ENCODE measurements at regions not wholly inside any gene's neighbourhood (a gene's known extent, or its start where the extent isn't known, plus 50 kb on each side); places are given as distances from the start of the nearest gene placed in this dataset.

GRCh38 chr1:194825382-194825781, 1639.0 kb upstream of the B3GALT2 start:
- ChIA-PET SMC1A (ENCODE audit: uncharacterized antibody, unreplicated experiment) (interaction anchor here (1.8 kb wide), 1 partner anchor 17 kb away, joined by 4 read pairs; no protein-coding TSS in a partner anchor), RAD21 (ENCODE audit: unreplicated experiment) (no interaction called here), POLR2A (no interaction called here), CTCF (interaction anchor here (0.9 kb wide), 1 partner anchor 15 kb away, joined by 4 read pairs; no protein-coding TSS in a partner anchor)
- no TSS peak for BruUV-seq (replicated peaks)
- 0% methylated on average over 1 of the region's 1 CpG for WGBS (ENCODE audit: insufficient coverage, insufficient replicate concordance, low lambda C conversion rate, missing lambda C conversion rate)
- Histone ChIP-seq H3K9ac (ENCODE audit: control insufficient read depth, insufficient read depth, low read length) (no peak overlapping the region), H3K4me1 (ENCODE audit: control insufficient read depth, insufficient read depth, low read length) (no peaks in the 10 kb centered on the region), H3K4me2 (ENCODE audit: control insufficient read depth, insufficient read depth) (no peak overlapping the region), H3K27ac (ENCODE audit: control insufficient read depth, insufficient read depth) (no peak overlapping the region), H3K36me3 (ENCODE audit: control insufficient read depth in 2 of 2, insufficient read depth in 2 of 2, low read length in 1 of 2) (no peaks in the 10 kb centered on the region), H3K4me3 (no peak overlapping the region), H3K9me3 (replicated peaks; ENCODE audit: control insufficient read depth, insufficient read depth, low read length) (no peaks in the 10 kb centered on the region; the same call in 2 of the 3 replicates), H4K20me1 (ENCODE audit: control insufficient read depth, insufficient read depth) (no peaks in the 10 kb centered on the region), H3K79me2 (ENCODE audit: control insufficient read depth, insufficient read depth, low read length) (no peaks in the 10 kb centered on the region), H3K27me3 (replicated peaks in 1 of 2; ENCODE audit: control insufficient read depth in 2 of 2, insufficient read depth in 2 of 2, low read length in 1 of 2) (no peaks in the 10 kb centered on the region), H2AFZ (ENCODE audit: control insufficient read depth, low read depth, low read length) (no peak overlapping the region)
- DNase-seq (ENCODE audit: low read depth, low spot score) (no peak), ATAC-seq (no peak), FAIRE-seq (no peak)
- in situ Hi-C loops (cut with MboI) = no loop called here
- intact Hi-C loops (cut with micrococcal nuclease; ENCODE audit: unreplicated experiment) = no loop called here
- TF ChIP-seq, protein P1, sequence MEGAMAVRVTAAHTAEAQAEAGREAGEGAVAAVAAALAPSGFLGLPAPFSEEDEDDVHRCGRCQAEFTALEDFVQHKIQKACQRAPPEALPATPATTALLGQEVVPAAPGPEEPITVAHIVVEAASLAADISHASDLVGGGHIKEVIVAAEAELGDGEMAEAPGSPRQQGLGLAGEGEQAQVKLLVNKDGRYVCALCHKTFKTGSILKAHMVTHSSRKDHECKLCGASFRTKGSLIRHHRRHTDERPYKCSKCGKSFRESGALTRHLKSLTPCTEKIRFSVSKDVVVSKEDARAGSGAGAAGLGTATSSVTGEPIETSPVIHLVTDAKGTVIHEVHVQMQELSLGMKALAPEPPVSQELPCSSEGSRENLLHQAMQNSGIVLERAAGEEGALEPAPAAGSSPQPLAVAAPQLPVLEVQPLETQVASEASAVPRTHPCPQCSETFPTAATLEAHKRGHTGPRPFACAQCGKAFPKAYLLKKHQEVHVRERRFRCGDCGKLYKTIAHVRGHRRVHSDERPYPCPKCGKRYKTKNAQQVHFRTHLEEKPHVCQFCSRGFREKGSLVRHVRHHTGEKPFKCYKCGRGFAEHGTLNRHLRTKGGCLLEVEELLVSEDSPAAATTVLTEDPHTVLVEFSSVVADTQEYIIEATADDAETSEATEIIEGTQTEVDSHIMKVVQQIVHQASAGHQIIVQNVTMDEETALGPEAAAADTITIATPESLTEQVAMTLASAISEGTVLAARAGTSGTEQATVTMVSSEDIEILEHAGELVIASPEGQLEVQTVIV (IDR thresholded peaks at IDR 0.05; ENCODE audit: borderline replicate concordance, partially characterized antibody) = no peak
- TF ChIP-seq ZSCAN29 (IDR thresholded peaks at IDR 0.05) (no peak), ZNF592 (IDR thresholded peaks at IDR 0.05) (no peak), ZNF384 (IDR thresholded peaks at IDR 0.05; ENCODE audit: borderline replicate concordance, low read depth, low read length) (no peak), SMAD5 (IDR thresholded peaks at IDR 0.05; ENCODE audit: low read depth) (no peak), PAX5 (IDR thresholded peaks at IDR 0.05; ENCODE audit: borderline replicate concordance, low read depth, low read length) (no peak), JUND (IDR thresholded peaks at IDR 0.05; ENCODE audit: low read depth, low read length) (no peak), YBX1 (IDR thresholded peaks at IDR 0.05) (no peak), SP1 (IDR thresholded peaks at IDR 0.05; ENCODE audit: low read depth, low read length) (no peak), MEF2B (IDR thresholded peaks at IDR 0.05; ENCODE audit: partially characterized antibody, poor library complexity, severe bottlenecking) (no peak), POLR2AphosphoS2 (IDR thresholded peaks at IDR 0.05; ENCODE audit: low read depth, low read length) (no peak)
- TF ChIP-seq, protein P2, sequence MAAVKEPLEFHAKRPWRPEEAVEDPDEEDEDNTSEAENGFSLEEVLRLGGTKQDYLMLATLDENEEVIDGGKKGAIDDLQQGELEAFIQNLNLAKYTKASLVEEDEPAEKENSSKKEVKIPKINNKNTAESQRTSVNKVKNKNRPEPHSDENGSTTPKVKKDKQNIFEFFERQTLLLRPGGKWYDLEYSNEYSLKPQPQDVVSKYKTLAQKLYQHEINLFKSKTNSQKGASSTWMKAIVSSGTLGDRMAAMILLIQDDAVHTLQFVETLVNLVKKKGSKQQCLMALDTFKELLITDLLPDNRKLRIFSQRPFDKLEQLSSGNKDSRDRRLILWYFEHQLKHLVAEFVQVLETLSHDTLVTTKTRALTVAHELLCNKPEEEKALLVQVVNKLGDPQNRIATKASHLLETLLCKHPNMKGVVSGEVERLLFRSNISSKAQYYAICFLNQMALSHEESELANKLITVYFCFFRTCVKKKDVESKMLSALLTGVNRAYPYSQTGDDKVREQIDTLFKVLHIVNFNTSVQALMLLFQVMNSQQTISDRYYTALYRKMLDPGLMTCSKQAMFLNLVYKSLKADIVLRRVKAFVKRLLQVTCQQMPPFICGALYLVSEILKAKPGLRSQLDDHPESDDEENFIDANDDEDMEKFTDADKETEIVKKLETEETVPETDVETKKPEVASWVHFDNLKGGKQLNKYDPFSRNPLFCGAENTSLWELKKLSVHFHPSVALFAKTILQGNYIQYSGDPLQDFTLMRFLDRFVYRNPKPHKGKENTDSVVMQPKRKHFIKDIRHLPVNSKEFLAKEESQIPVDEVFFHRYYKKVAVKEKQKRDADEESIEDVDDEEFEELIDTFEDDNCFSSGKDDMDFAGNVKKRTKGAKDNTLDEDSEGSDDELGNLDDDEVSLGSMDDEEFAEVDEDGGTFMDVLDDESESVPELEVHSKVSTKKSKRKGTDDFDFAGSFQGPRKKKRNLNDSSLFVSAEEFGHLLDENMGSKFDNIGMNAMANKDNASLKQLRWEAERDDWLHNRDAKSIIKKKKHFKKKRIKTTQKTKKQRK (IDR thresholded peaks at IDR 0.05; ENCODE audit: low read depth, low read length) = no peak
